Ectodermal cell (in vitro differentiated cells): ENCODE measurements at regions not wholly inside any gene's neighbourhood (a gene's known extent, or its start where the extent isn't known, plus 50 kb on each side); places are given as distances from the start of the nearest gene placed in this dataset.

Experiments used
- H3K27ac ChIP-seq: 2 replicates; pipeline ENCODE4 v1.7.0; 2013; ENCODE audit warnings: mild to moderate bottlenecking, low read depth, low read length; ENCODE audit not compliant: insufficient read depth, poor library complexity, severe bottlenecking
- H3K27me3 ChIP-seq: 2 replicates; pipeline ENCODE4 v1.7.0; 2013; ENCODE audit warnings: mild to moderate bottlenecking, low read length; ENCODE audit not compliant: insufficient read depth, control insufficient read depth, poor library complexity, severe bottlenecking
- H3K36me3 ChIP-seq: one replicate; pipeline ENCODE4 v1.7.0; 2013; ENCODE audit warnings: low read length; ENCODE audit not compliant: control insufficient read depth, insufficient read depth
- H3K4me1 ChIP-seq: one replicate; pipeline ENCODE4 v1.7.0; 2013; ENCODE audit warnings: low read length; ENCODE audit not compliant: control insufficient read depth, insufficient read depth
- H3K4me3 ChIP-seq: 2 replicates; pipeline ENCODE4 v1.7.0; 2013; ENCODE audit warnings: low read depth, low read length, control low read depth; ENCODE audit not compliant: insufficient read depth
- H3K9me3 ChIP-seq: 2 replicates; pipeline ENCODE4 v1.7.0; 2013; ENCODE audit warnings: mild to moderate bottlenecking, low read length, moderate library complexity; ENCODE audit not compliant: control insufficient read depth
- WGBS, 2 experiments: methylation state at CpG; one replicate each; pipeline ENCODE4 v1.1.7; 2013; ENCODE audit warnings: missing lambda C conversion rate in 2 of 2; 5-methylcytosine and 5-hydroxymethylcytosine counted together

DNA sequence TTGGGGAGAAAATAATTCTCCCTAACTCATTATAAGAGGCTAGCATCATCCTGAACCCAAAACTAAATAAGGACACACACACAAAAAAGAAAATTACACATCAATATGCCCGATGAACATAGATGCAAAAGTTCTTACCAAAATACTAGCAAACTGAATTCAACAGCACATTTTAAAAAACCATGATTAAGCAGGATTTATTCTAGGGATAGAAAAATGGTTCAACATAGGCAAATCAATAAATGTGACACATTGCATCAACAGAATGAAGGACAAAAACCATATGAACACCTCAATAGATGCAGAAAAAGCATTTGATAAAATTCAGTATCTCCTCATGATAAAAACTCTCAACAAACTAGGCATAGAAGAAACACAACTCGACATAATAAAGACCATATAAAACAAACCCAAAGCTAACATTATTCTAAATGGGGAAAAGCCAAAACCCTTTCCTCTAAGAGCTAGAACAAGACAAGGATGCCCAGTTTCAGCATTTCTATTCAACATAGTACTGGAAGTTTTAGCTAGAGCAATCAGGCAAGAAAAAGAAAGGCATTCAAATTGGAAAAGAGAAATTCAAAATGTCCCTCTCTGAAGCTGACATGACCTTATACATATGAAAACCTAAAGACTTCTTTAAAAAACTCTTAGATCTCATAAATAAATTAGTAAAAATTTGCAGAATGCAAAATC, 200.9 kb downstream of the NKX6-1 start:
- Histone ChIP-seq H3K27me3 (no peaks in the 10 kb centered on the region), H3K4me1 (no peaks in the 10 kb centered on the region), H3K4me3 (no peak overlapping the region), H3K9me3 (no peaks in the 10 kb centered on the region), H3K27ac (no peak overlapping the region), H3K36me3 (no peaks in the 10 kb centered on the region)
- 84 to 94% methylated on average over 2 of the region's 2 CpGs for WGBS, 2 experiments

DNA sequence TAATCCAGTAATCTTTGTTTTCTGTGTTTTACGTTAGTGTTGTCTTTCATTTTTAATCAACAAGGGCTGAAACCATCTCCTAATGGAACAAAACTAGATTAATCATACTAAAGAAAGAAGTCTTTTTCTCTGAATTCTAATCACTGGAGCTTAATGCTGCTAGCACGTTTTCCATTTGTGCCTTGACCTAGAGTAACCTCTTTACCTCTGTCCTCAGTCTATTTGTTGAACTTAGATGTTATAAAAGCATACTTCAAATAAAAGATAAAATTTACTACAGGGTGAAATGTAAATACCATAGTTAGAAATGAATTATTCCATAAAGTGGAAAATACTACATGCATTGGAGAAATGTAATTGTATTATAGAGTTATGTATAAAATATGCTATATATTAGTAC, 207.1 kb downstream of the NKX6-1 start:
- WGBS, 2 experiments = 76 to 100% methylated on average over 1 to 2 of the region's 2 CpGs
- Histone ChIP-seq H3K9me3 (no peaks in the 10 kb centered on the region), H3K36me3 (no peaks in the 10 kb centered on the region), H3K27me3 (no peaks in the 10 kb centered on the region), H3K4me1 (no peaks in the 10 kb centered on the region), H3K4me3 (no peak overlapping the region), H3K27ac (no peak overlapping the region)

DNA sequence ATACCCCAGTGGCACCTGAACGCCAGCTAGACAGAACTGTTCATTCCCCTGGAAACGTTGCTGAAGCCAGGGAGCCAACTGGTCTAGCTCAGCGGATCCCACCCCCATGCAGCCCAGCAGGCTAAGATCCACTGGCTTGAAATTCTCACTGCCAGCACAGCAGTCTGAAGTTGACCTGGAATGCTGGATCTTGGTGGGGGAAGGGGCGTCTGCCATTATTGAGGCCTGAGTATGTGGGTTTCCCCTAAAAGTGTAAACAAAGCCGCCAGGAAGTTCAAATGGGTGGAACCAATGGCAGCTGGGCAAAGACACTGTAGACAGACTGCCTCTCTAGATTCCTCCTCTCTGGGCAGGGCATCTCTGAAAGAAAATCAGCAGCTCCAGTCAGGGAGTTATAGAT, 213.0 kb downstream of the NKX6-1 start:
- Histone ChIP-seq H3K4me3 (no peak overlapping the region), H3K27me3 (no peaks in the 10 kb centered on the region), H3K36me3 (no peaks in the 10 kb centered on the region), H3K9me3 (no peaks in the 10 kb centered on the region), H3K27ac (no peak overlapping the region), H3K4me1 (no peaks in the 10 kb centered on the region)
- 83% methylated on average over 5 of the region's 5 CpGs for WGBS, 2 experiments

DNA sequence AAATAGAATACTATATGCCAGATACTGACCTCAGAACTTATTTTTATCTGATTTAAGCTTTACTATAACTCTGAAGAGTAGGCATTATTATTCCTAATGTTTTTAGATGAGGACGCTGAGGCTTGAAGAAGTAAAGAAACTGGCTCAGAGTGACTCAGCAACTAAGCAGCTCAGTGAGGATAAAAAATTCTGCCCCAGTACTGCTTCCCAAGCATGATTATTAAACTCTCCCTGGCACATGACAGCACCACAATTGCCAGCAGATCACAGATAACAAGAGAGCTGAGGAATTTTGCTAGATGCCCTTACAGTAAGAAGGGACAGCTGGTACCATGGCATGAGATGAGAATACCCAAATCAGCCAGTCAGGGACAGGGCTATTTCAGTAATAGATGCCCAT, 219.4 kb downstream of the NKX6-1 start:
- WGBS, 2 experiments = 82 to 83% methylated on average over 1 of the region's 1 CpG
- H3K4me1 ChIP-seq = no peaks in the 10 kb centered on the region
- no peaks in the 10 kb centered on the region for H3K36me3 ChIP-seq
- H3K27ac ChIP-seq = no peak overlapping the region
- no peak overlapping the region for H3K4me3 ChIP-seq
- no peaks in the 10 kb centered on the region for H3K27me3 ChIP-seq
- H3K9me3 ChIP-seq = no peaks in the 10 kb centered on the region

DNA sequence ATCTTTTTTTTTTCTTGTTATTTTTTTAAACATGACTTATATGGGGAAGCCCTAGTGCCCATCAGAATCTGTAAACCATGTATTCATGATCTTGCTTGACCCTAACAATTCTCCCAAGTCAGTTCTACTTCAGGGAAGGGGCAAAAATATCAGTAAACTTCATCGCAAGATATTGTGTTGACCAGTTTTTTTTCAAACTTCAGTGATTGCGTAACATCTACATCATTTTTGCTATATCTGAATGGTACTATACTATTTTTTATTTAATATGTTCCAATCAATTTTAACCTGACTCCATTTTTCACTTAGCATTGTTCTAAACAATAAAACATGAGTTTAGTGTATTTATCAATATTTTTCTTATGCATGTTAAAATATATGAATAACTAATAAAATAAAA, 221.2 kb downstream of the NKX6-1 start:
- Histone ChIP-seq H3K9me3 (no peaks in the 10 kb centered on the region), H3K36me3 (no peaks in the 10 kb centered on the region), H3K4me3 (no peak overlapping the region), H3K27me3 (no peaks in the 10 kb centered on the region), H3K4me1 (no peaks in the 10 kb centered on the region), H3K27ac (no peak overlapping the region)
- WGBS, 2 experiments = 100% methylated on average over 2 of the region's 2 CpGs

DNA sequence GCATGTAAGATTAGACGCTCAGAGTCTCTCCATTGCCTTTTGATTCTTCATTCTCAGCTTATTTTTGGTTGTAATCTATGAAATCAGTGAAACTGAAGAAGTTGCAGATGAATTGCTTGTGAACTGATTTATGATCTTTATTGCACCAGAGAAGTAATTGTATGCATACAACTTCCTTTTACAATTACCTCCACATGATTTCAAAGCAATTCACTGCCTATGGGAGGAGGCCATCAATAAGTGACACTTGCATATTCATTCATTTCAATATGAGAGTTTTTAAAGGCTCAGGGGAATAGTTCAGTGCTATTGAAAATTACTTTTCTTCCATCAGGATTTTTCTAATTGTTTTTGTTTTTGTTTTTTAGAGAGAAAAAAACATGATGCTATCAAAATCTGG, 222.3 kb downstream of the NKX6-1 start:
- no peaks in the 10 kb centered on the region for H3K27me3 ChIP-seq
- 93 to 100% methylated on average over 1 of the region's 1 CpG for WGBS, 2 experiments

DNA sequence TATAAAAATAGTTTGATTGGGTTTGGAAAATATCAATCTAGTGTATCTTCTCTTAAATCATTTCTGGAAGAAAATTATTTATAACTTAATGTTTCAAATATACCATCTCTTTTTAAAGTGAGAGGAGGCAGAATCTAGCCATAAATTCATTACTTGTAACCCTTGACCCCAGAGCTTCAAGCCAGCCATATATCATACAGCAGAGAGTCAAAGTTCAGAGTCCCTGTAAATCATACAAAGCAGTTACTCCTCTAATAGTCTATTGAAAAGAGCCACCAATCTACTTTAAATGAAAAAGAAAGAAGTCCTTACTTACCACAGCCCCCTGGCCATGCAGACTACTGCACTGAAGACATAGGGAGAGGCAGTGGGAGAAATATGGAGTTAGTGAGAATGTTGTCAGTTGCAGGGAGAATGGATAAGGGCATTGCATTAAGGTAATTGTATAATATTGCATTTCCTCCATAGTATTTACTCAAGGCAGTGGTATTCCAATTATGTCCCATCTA, 229.5 kb downstream of the NKX6-1 start:
- H3K4me1 ChIP-seq = no peaks in the 10 kb centered on the region
- H3K4me3 ChIP-seq = no peak overlapping the region
- H3K9me3 ChIP-seq = no peaks in the 10 kb centered on the region
- no peaks in the 10 kb centered on the region for H3K27me3 ChIP-seq
- H3K36me3 ChIP-seq = no peaks in the 10 kb centered on the region
- no peak overlapping the region for H3K27ac ChIP-seq

More for the DNA sequence above, 222.3 kb downstream of the NKX6-1 start:
- Histone ChIP-seq H3K4me1 (no peaks in the 10 kb centered on the region), H3K27ac (no peak overlapping the region), H3K9me3 (no peaks in the 10 kb centered on the region), H3K36me3 (no peaks in the 10 kb centered on the region), H3K4me3 (no peak overlapping the region)

DNA sequence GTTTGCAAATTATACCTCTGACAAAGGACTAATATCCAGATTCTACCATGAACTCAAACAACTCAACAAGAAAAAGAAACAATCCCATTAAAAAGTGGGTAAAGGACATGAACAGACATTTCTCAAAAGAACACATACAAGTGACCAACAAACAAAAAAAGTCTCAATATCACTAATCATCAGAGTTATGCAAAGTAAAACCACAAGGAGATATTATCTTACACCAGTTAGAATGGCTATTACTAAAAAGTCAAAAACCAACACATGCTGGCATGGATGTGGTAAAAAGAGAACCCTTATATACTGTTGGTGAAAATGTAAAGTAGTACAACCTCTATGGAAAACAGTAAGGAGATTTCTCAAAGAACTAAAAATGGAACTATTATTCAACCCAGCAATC, 234.4 kb downstream of the NKX6-1 start:
- Histone ChIP-seq H3K27ac (no peak overlapping the region), H3K4me3 (no peak overlapping the region), H3K4me1 (no peaks in the 10 kb centered on the region), H3K36me3 (no peaks in the 10 kb centered on the region), H3K9me3 (no peaks in the 10 kb centered on the region), H3K27me3 (no peaks in the 10 kb centered on the region)

DNA sequence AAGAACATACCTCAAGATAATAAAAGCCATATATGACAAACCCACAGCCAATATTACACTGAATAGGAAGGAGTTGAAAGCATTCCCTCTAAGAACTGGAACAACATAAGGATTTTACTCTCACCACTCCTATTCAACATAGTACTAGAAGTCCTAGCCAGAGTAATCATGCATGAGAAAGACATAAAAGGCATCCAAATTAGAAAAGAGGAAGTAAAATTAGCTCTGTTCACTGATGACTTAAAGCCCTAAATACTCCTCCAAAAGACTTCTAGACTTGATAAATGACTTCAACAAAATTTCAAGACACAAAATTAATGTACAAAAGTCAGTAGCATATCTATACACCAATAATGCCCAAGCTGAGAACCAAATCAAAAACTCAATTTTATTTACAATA, 235.7 kb downstream of the NKX6-1 start:
- Histone ChIP-seq H3K27me3 (no peaks in the 10 kb centered on the region), H3K36me3 (no peaks in the 10 kb centered on the region), H3K4me1 (no peaks in the 10 kb centered on the region), H3K4me3 (no peak overlapping the region), H3K27ac (no peak overlapping the region), H3K9me3 (no peaks in the 10 kb centered on the region)

DNA sequence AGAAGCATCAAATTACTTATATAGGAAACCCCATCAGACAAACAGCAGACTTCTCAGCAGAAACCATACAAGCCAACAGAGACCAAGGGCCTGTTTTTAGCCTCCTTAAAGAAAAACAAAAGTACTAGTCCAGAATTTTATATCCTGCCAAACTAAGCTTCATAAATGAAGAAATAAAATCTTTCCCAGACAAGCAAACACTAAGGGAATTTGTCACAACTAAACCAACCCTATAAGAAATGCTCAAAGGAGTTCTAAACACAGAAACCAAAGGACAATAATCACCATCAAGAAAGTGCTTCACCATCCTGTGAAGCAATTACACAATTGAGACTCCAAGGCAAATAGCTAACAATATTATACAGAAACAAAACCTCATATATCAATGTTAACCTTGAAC, 238.6 kb downstream of the NKX6-1 start:
- Histone ChIP-seq H3K27me3 (no peaks in the 10 kb centered on the region), H3K4me1 (no peaks in the 10 kb centered on the region), H3K36me3 (no peaks in the 10 kb centered on the region), H3K9me3 (no peaks in the 10 kb centered on the region), H3K27ac (no peak overlapping the region), H3K4me3 (no peak overlapping the region)
